ENCODE measurements at regions not wholly inside any gene's neighbourhood (a gene's known extent, or its start where the extent isn't known, plus 50 kb on each side); places are given as distances from the start of the nearest gene placed in this dataset.

DNA sequence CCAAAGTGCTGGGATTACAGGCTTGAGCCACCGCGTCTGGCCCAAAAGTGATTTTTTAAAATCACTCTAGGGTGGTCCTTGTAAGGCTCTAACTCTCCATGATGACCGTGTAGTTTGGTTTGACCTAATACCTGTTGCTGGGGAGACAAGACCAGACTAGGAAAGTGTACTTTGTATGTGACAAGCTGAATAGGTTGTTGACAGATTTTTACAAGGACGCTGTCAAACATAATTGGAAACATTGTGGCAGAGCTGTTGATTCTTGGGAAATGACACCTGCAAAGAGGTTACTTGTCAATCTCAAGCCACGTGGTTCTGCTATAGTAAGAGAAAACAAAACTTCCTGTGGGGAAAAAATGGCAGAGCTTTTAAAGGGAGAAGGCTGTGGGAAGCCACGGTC lies 802.4 kb upstream of the HS3ST1 start:
- no peaks in the 10 kb centered on the region for H3K79me2 ChIP-seq (ENCODE audit: insufficient read depth)
- no peak overlapping the region for H3K9ac ChIP-seq
- TF ChIP-seq EZH2phosphoT487 (IDR thresholded peaks at IDR 0.05; ENCODE audit: borderline replicate concordance, low read depth) (no peak), GATA2 (CRISPR knock-in tag; IDR thresholded peaks at IDR 0.05) (no peak), TCF12 (IDR thresholded peaks at IDR 0.05) (no peak), MEF2A (IDR thresholded peaks at IDR 0.05; ENCODE audit: borderline replicate concordance, low read depth) (no peak), RAD21 (IDR thresholded peaks at IDR 0.05; ENCODE audit: low read length) (no peak), RFX5 (IDR thresholded peaks at IDR 0.05; ENCODE audit: low read length) (no peak), REST (IDR thresholded peaks at IDR 0.05; ENCODE audit: low read depth, low read length) (no peak), CHD2 (IDR thresholded peaks at IDR 0.05; ENCODE audit: low read length, partially characterized antibody) (no peak), FOXM1 (IDR thresholded peaks at IDR 0.05; ENCODE audit: low read depth) (no peak)
- TF ChIP-seq, protein P1, sequence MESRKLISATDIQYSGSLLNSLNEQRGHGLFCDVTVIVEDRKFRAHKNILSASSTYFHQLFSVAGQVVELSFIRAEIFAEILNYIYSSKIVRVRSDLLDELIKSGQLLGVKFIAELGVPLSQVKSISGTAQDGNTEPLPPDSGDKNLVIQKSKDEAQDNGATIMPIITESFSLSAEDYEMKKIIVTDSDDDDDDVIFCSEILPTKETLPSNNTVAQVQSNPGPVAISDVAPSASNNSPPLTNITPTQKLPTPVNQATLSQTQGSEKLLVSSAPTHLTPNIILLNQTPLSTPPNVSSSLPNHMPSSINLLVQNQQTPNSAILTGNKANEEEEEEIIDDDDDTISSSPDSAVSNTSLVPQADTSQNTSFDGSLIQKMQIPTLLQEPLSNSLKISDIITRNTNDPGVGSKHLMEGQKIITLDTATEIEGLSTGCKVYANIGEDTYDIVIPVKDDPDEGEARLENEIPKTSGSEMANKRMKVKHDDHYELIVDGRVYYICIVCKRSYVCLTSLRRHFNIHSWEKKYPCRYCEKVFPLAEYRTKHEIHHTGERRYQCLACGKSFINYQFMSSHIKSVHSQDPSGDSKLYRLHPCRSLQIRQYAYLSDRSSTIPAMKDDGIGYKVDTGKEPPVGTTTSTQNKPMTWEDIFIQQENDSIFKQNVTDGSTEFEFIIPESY (IDR thresholded peaks at IDR 0.05; ENCODE audit: borderline replicate concordance, low read depth): no peak
- TF ChIP-seq, protein P2, sequence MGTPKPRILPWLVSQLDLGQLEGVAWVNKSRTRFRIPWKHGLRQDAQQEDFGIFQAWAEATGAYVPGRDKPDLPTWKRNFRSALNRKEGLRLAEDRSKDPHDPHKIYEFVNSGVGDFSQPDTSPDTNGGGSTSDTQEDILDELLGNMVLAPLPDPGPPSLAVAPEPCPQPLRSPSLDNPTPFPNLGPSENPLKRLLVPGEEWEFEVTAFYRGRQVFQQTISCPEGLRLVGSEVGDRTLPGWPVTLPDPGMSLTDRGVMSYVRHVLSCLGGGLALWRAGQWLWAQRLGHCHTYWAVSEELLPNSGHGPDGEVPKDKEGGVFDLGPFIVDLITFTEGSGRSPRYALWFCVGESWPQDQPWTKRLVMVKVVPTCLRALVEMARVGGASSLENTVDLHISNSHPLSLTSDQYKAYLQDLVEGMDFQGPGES (IDR thresholded peaks at IDR 0.05; ENCODE audit: low read depth, low read length): no peak
- no peak overlapping the region for H3K4me2 ChIP-seq
- H3K27me3 ChIP-seq (ENCODE audit: insufficient read depth): no peaks in the 10 kb centered on the region
- WGBS (ENCODE audit: low lambda C conversion rate): 54% methylated on average over 6 of the region's 6 CpGs
- no peak for DNase-seq
- ChIA-PET POLR2A (no interaction called here), CTCF (no interaction called here)
- no peaks in the 10 kb centered on the region for H4K20me1 ChIP-seq (ENCODE audit: insufficient read depth)
- H3K9me2 ChIP-seq: no peaks in the 10 kb centered on the region
- no peak overlapping the region for H3K27ac ChIP-seq (ENCODE audit: low read depth in 2 of 2, low read length in 1 of 2)
- 0 out of 2 replicates have a peak, but pooled peaks cover 6% of the 10 kb centered on the region for H3K9me3 ChIP-seq
- no peak overlapping the region for H2AFZ ChIP-seq (ENCODE audit: low read depth)
- no peaks in the 10 kb centered on the region for H3F3A ChIP-seq (replicated peaks; ENCODE audit: insufficient read depth)
- H3K4me1 ChIP-seq (ENCODE audit: control insufficient read depth in 1 of 2, insufficient read depth in 2 of 2, low read depth in 1 of 2, low read length in 1 of 2): no peaks in the 10 kb centered on the region
- H3K4me3 ChIP-seq (ENCODE audit: low read depth in 2 of 2, low read length in 1 of 2): no peak overlapping the region
- H3K36me3 ChIP-seq (replicated peaks in 1 of 2; ENCODE audit: control insufficient read depth in 1 of 2, insufficient read depth in 2 of 2, low read length in 1 of 2): no peaks in the 10 kb centered on the region

DNA sequence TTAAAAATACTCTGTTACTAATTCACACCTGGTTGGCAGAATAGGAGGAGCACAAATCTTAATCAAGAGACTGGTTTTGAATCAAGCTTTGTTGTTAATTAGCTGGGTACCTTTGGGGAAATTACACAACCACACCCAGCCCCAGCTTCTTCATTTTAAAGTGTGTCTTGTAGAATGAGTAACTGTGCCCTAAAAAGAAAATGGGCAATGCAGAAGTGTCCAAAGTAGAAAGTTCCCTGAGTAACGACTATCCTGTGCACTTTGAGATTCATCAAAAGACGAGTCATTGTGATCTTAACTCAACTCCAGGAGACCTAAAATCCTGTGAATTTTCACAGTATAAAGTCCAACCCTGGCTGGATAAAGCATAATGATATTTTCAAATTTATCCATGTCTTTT lies 792.3 kb upstream of the HS3ST1 start:
- CTCF ChIA-PET: no interaction called here
- TF ChIP-seq USF2 (IDR thresholded peaks at IDR 0.05; ENCODE audit: borderline replicate concordance, low read depth, low read length) (no peak), YY1 (IDR thresholded peaks at IDR 0.05; ENCODE audit: low read depth) (no peak), ELF1 (IDR thresholded peaks at IDR 0.05) (no peak), RCOR1 (IDR thresholded peaks at IDR 0.05; ENCODE audit: low read length) (no peak), MAX (IDR thresholded peaks at IDR 0.05; ENCODE audit: low read depth) (no peak), GABPA (IDR thresholded peaks at IDR 0.05; ENCODE audit: low read depth) (no peak)
- TF ChIP-seq, protein P3, sequence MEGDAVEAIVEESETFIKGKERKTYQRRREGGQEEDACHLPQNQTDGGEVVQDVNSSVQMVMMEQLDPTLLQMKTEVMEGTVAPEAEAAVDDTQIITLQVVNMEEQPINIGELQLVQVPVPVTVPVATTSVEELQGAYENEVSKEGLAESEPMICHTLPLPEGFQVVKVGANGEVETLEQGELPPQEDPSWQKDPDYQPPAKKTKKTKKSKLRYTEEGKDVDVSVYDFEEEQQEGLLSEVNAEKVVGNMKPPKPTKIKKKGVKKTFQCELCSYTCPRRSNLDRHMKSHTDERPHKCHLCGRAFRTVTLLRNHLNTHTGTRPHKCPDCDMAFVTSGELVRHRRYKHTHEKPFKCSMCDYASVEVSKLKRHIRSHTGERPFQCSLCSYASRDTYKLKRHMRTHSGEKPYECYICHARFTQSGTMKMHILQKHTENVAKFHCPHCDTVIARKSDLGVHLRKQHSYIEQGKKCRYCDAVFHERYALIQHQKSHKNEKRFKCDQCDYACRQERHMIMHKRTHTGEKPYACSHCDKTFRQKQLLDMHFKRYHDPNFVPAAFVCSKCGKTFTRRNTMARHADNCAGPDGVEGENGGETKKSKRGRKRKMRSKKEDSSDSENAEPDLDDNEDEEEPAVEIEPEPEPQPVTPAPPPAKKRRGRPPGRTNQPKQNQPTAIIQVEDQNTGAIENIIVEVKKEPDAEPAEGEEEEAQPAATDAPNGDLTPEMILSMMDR (IDR thresholded peaks at IDR 0.05): no peak

More for the DNA sequence above, 792.3 kb upstream of the HS3ST1 start:
- Histone ChIP-seq H3K27ac (ENCODE audit: low read depth in 2 of 2, low read length in 1 of 2) (no peak overlapping the region), H3K9me2 (no peaks in the 10 kb centered on the region), H4K20me1 (ENCODE audit: insufficient read depth) (no peaks in the 10 kb centered on the region), H3K27me3 (ENCODE audit: insufficient read depth) (no peaks in the 10 kb centered on the region), H3K79me2 (ENCODE audit: insufficient read depth) (no peaks in the 10 kb centered on the region), H3K4me1 (ENCODE audit: control insufficient read depth in 1 of 2, insufficient read depth in 2 of 2, low read depth in 1 of 2, low read length in 1 of 2) (no peaks in the 10 kb centered on the region), H3K9me3 (no peaks in the 10 kb centered on the region), H3K9ac (no peak overlapping the region), H2AFZ (ENCODE audit: low read depth) (no peak overlapping the region), H3F3A (replicated peaks; ENCODE audit: insufficient read depth) (no peaks in the 10 kb centered on the region), H3K4me3 (ENCODE audit: low read depth in 2 of 2, low read length in 1 of 2) (no peak overlapping the region), H3K36me3 (replicated peaks in 1 of 2; ENCODE audit: control insufficient read depth in 1 of 2, insufficient read depth in 2 of 2, low read length in 1 of 2) (no peaks in the 10 kb centered on the region), H3K4me2 (no peak overlapping the region)
- POLR2A ChIA-PET: no interaction called here
- DNase-seq: no peak
- 0% methylated on average over 2 of the region's 2 CpGs for WGBS (ENCODE audit: low lambda C conversion rate)
